H9 (cell line): ENCODE measurements at regions not wholly inside any gene's neighbourhood (a gene's known extent, or its start where the extent isn't known, plus 50 kb on each side); places are given as distances from the start of the nearest gene placed in this dataset.

Source experiments
- DNase-seq: peaks from one replicate; pipeline ENCODE4 v3.0.0-alpha.2; 2017
- H2AFZ ChIP-seq: one replicate; pipeline ENCODE4 v1.6.1; 2013; ENCODE audit warnings: mild to moderate bottlenecking, low read length, control low read depth, moderate library complexity
- H2AK5ac ChIP-seq: 2 replicates; pipeline ENCODE4 v1.6.1; 2013; ENCODE audit warnings: low read length, control low read depth, mixed read lengths; ENCODE audit not compliant: insufficient read length
- H2BK120ac ChIP-seq: one replicate; pipeline ENCODE4 v1.6.1; 2013; ENCODE audit warnings: low read depth, mild to moderate bottlenecking, low read length, control low read depth, inconsistent platforms; ENCODE audit not compliant: poor library complexity, severe bottlenecking
- H2BK12ac ChIP-seq: 2 replicates; pipeline ENCODE4 v1.6.1; 2013; ENCODE audit warnings: low read length, control low read depth, mixed read lengths, low read depth; ENCODE audit not compliant: insufficient read length
- H2BK15ac ChIP-seq: 2 replicates; pipeline ENCODE4 v1.6.1; 2013; ENCODE audit warnings: low read depth, low read length, control low read depth
- H2BK20ac ChIP-seq: one replicate; pipeline ENCODE4 v1.6.1; 2013; ENCODE audit warnings: low read depth, mild to moderate bottlenecking, low read length, control low read depth, inconsistent platforms; ENCODE audit not compliant: poor library complexity, severe bottlenecking
- H2BK5ac ChIP-seq: 2 replicates; pipeline ENCODE4 v1.6.1; 2013; ENCODE audit warnings: low read length, control low read depth, mixed read lengths; ENCODE audit not compliant: insufficient read length
- H3K14ac ChIP-seq: 2 replicates; pipeline ENCODE4 v1.6.1; 2013; ENCODE audit warnings: low read length, control low read depth; ENCODE audit not compliant: insufficient read depth
- H3K18ac ChIP-seq: 2 replicates; pipeline ENCODE4 v1.6.1; 2013; ENCODE audit warnings: low read depth, mild to moderate bottlenecking, mixed read lengths, low read length, control low read depth; ENCODE audit not compliant: insufficient read length
- H3K23ac ChIP-seq: 2 replicates; pipeline ENCODE4 v1.6.1; 2013; ENCODE audit warnings: low read length, control low read depth, mixed read lengths, low read depth; ENCODE audit not compliant: insufficient read length
- H3K23me2 ChIP-seq: 2 replicates; pipeline ENCODE4 v1.6.1; 2013; ENCODE audit warnings: low read depth, mild to moderate bottlenecking, mixed read lengths, low read length, control low read depth; ENCODE audit not compliant: insufficient read length, poor library complexity, severe bottlenecking
- H3K27ac ChIP-seq: 2 replicates; pipeline ENCODE4 v1.5.1; 2013; ENCODE audit warnings: low read length, control low read depth, mixed read lengths, low read depth; ENCODE audit not compliant: insufficient read length
- H3K27me3 ChIP-seq: 2 replicates; pipeline ENCODE4 v1.6.1; 2013; ENCODE audit warnings: low read length, control low read depth, inconsistent platforms; ENCODE audit not compliant: insufficient read depth
- H3K4ac ChIP-seq: 2 replicates; pipeline ENCODE4 v1.6.1; 2013; ENCODE audit warnings: low read depth, mild to moderate bottlenecking, control low read depth, inconsistent platforms, low read length, moderate library complexity
- H3K4me1 ChIP-seq: 2 replicates; pipeline ENCODE4 v1.6.1; 2013; ENCODE audit warnings: low read length, control low read depth, inconsistent platforms; ENCODE audit not compliant: insufficient read depth
- H3K4me2 ChIP-seq: 2 replicates; pipeline ENCODE4 v1.6.1; 2013; ENCODE audit warnings: low read length, control low read depth, mixed read lengths; ENCODE audit not compliant: insufficient read length, insufficient read depth
- H3K56ac ChIP-seq: 2 replicates; pipeline ENCODE4 v1.6.1; 2013; ENCODE audit warnings: low read depth, mild to moderate bottlenecking, mixed read lengths, low read length, control low read depth; ENCODE audit not compliant: insufficient read length
- H3K79me1 ChIP-seq: 2 replicates; pipeline ENCODE4 v1.6.1; 2013; ENCODE audit warnings: low read depth, mild to moderate bottlenecking, moderate library complexity, low read length, control low read depth, inconsistent platforms; ENCODE audit not compliant: insufficient read depth, poor library complexity, severe bottlenecking
- H3K79me2 ChIP-seq: 2 replicates; pipeline ENCODE4 v1.6.1; 2013; ENCODE audit warnings: low read length, control low read depth, inconsistent platforms; ENCODE audit not compliant: insufficient read depth
- H3K9ac ChIP-seq: 2 replicates; pipeline ENCODE4 v1.6.1; 2013; ENCODE audit warnings: low read length, control low read depth, mixed read lengths; ENCODE audit not compliant: insufficient read length; ENCODE audit errors: extremely low read depth
- H3K9me3 ChIP-seq: one replicate; pipeline ENCODE4 v1.6.1; 2013; ENCODE audit warnings: low read depth, low read length, inconsistent platforms; ENCODE audit not compliant: control insufficient read depth
- H3T11ph ChIP-seq: one replicate; pipeline ENCODE4 v1.6.1; 2013; ENCODE audit warnings: mild to moderate bottlenecking, low read length, control low read depth, inconsistent platforms
- H4K20me1 ChIP-seq: one replicate; pipeline ENCODE4 v1.6.1; 2013; ENCODE audit not compliant: control insufficient read depth, insufficient read length, insufficient read depth
- H4K5ac ChIP-seq: 2 replicates; pipeline ENCODE4 v1.6.1; 2013; ENCODE audit warnings: low read depth, mild to moderate bottlenecking, mixed read lengths, low read length, control low read depth; ENCODE audit not compliant: insufficient read length
- H4K8ac ChIP-seq: replicated peaks from 2 replicates; pipeline ENCODE4 v1.6.1; 2013; ENCODE audit warnings: low read length, control low read depth, mixed read lengths, low read depth; ENCODE audit not compliant: insufficient read length
- H4K91ac ChIP-seq: 2 replicates; pipeline ENCODE4 v1.6.1; 2013; ENCODE audit warnings: low read depth, mild to moderate bottlenecking, moderate library complexity, mixed read lengths, low read length, control low read depth; ENCODE audit not compliant: insufficient read length
- H3K27ac Mint-ChIP-seq, 3 experiments: 2 replicates in 2 of 3; 3 replicates in 1 of 3; pipeline ENCODE4 v1.8.0; 2020 to 2021; ENCODE audit warnings: mixed read lengths in 3 of 3, mild to moderate bottlenecking in 1 of 3, moderate library complexity in 1 of 3
- H3K27me3 Mint-ChIP-seq: 2 replicates; pipeline ENCODE4 v1.8.0; 2021; ENCODE audit warnings: low read depth, mild to moderate bottlenecking, moderate library complexity, mixed read lengths
- H3K36me3 Mint-ChIP-seq, 3 experiments: 2 replicates in 2 of 3; 3 replicates in 1 of 3; pipeline ENCODE4 v1.8.0; 2020 to 2021; ENCODE audit warnings: low read depth in 3 of 3, mixed read lengths in 3 of 3; ENCODE audit not compliant: insufficient read depth in 1 of 3
- H3K4me1 Mint-ChIP-seq, 2 experiments: 2 replicates each; pipeline ENCODE4 v1.8.0; 2020; ENCODE audit warnings: mixed read lengths in 2 of 2
- H3K4me3 Mint-ChIP-seq, 2 experiments: 2 replicates in 1 of 2; 3 replicates in 1 of 2; pipeline ENCODE4 v1.8.0; 2020 to 2021; ENCODE audit warnings: mild to moderate bottlenecking in 2 of 2, mixed read lengths in 2 of 2, moderate library complexity in 1 of 2
- H3K9me3 Mint-ChIP-seq, 2 experiments: 2 replicates in 1 of 2; 3 replicates in 1 of 2; pipeline ENCODE4 v1.8.0; 2020; ENCODE audit warnings: mild to moderate bottlenecking in 2 of 2, mixed read lengths in 2 of 2, moderate library complexity in 1 of 2
- WGBS: extraction: QIAGEN DNeasy Blood & Tissue Kit; methylation state at CpG from one replicate; pipeline ENCODE4 v1.1.7; 2013; ENCODE audit warnings: missing lambda C conversion rate, low lambda C conversion rate, mixed read lengths; ENCODE audit not compliant: insufficient read length; ENCODE audit errors: extremely low coverage; 5-methylcytosine and 5-hydroxymethylcytosine counted together
- TF ChIP-seq, protein P1 (sequence below): fragments of 200-600 bp; sonication (generic); conservative IDR thresholded peaks from 3 replicates; pipeline ENCODE4 v1.8.0; 2021; ENCODE audit warnings: antibody characterized with exemption, mild to moderate bottlenecking

GRCh38 chr9:85359161-85359560, 382.6 kb downstream of the AGTPBP1 start:
- Histone ChIP-seq H2BK120ac (no peak overlapping the region), H3K14ac (no peak overlapping the region), H4K8ac (no peak overlapping the region), H2BK12ac (no peak overlapping the region), H2BK15ac (no peak overlapping the region), H2BK5ac (no peak overlapping the region), H3K4me1 (no peaks in the 10 kb centered on the region), H2AFZ (no peak overlapping the region), H3K23me2 (no peaks in the 10 kb centered on the region), H3K9me3 (no peaks in the 10 kb centered on the region), H2AK5ac (no peak overlapping the region), H3K27me3 (no peaks in the 10 kb centered on the region), H3T11ph (no peak overlapping the region), H2BK20ac (no peak overlapping the region), H3K4ac (no peak overlapping the region), H4K20me1 (no peaks in the 10 kb centered on the region), H3K79me2 (no peaks in the 10 kb centered on the region), H3K79me1 (no peaks in the 10 kb centered on the region), H3K56ac (no peak overlapping the region), H3K27ac (no peak overlapping the region), H3K9ac (no peak overlapping the region), H3K4me2 (no peak overlapping the region), H4K91ac (no peak overlapping the region), H3K23ac (no peak overlapping the region), H4K5ac (no peak overlapping the region), H3K18ac (no peak overlapping the region)
- H3K9me3 Mint-ChIP-seq: peaks cover 13 to 29% of the 10 kb centered on the region in 2 experiments
- DNase-seq: no peak
- no CpG with 5 or more reads among the region's 5 CpGs for WGBS
- no peaks in the 10 kb centered on the region; the same call in 1 of the 2 replicates for H3K27me3 Mint-ChIP-seq
- H3K36me3 Mint-ChIP-seq: peaks cover 0 to 19% (median 6%) of the 10 kb centered on the region in 3 experiments; a peak in 4 of 7 replicates
- TF ChIP-seq, protein P1, sequence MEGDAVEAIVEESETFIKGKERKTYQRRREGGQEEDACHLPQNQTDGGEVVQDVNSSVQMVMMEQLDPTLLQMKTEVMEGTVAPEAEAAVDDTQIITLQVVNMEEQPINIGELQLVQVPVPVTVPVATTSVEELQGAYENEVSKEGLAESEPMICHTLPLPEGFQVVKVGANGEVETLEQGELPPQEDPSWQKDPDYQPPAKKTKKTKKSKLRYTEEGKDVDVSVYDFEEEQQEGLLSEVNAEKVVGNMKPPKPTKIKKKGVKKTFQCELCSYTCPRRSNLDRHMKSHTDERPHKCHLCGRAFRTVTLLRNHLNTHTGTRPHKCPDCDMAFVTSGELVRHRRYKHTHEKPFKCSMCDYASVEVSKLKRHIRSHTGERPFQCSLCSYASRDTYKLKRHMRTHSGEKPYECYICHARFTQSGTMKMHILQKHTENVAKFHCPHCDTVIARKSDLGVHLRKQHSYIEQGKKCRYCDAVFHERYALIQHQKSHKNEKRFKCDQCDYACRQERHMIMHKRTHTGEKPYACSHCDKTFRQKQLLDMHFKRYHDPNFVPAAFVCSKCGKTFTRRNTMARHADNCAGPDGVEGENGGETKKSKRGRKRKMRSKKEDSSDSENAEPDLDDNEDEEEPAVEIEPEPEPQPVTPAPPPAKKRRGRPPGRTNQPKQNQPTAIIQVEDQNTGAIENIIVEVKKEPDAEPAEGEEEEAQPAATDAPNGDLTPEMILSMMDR: no peak
- no peak overlapping the region for H3K27ac Mint-ChIP-seq
- H3K4me3 Mint-ChIP-seq: no peak overlapping the region
- peaks cover 7 to 9% of the 10 kb centered on the region in 2 experiments; a peak in 3 of 4 replicates for H3K4me1 Mint-ChIP-seq
